A549 (cell line): ENCODE measurements at regions not wholly inside any gene's neighbourhood (a gene's known extent, or its start where the extent isn't known, plus 50 kb on each side); places are given as distances from the start of the nearest gene placed in this dataset.
"Not testable (repeated sequence)": the region's sequence is repeated elsewhere in the genome, so short reads cannot be mapped to it uniquely, and the experiment has no call there.

ENCODE experiments used
- ATAC-seq, 2 experiments: fragments of 200-7000 bp in 1 of 2; fragments of >200 bp in 1 of 2; cut with Nextera tagmentation in 1 of 2; cut with Tn5 transposase in 1 of 2; 3 replicates each; pipeline versions ENCODE4 v1.8.0 to v1.9.1; 2018 to 2020; ENCODE audit warnings: mild to moderate bottlenecking in 1 of 2, moderate library complexity in 1 of 2
- CTCF ChIA-PET: fragments of 300-600 bp; sonication (Branson Sonifier 250); formaldehyde crosslinking; extraction: SDS; loops from one replicate; lab custom pipeline; 2021; ENCODE audit warnings: antibody characterized with exemption, inconsistent platforms; lab: Yijun Ruan, JAX
- POLR2A ChIA-PET: fragments of 350-600 bp; formaldehyde crosslinking; extraction: SDS; loops from one replicate; lab custom pipeline; 2021; ENCODE audit warnings: antibody characterized with exemption, inconsistent platforms; lab: Yijun Ruan, JAX
- DNase-seq, 2 experiments: peaks; one replicate each; pipeline versions ENCODE4 v3.0.0 to v3.0.0-alpha.2; 2011 to 2016; ENCODE audit warnings: low read depth in 1 of 2, low spot score in 1 of 2
- FAIRE-seq: peaks from 2 replicates; lab custom pipeline; 2011; peaks lifted over from hg19 to GRCh38; lab: Jason Lieb, UNC
- H3K27ac ChIP-seq, 2 experiments: fragments of >200 bp; sonication (Bioruptor Twin); formaldehyde crosslinking; 3 replicates each; pipeline ENCODE4 v1.5.1; 2016 to 2017
- H3K4me1 ChIP-seq: fragments of >200 bp; sonication (Bioruptor Twin); formaldehyde crosslinking; 3 replicates; pipeline ENCODE4 v1.6.1; 2016
- H3K4me2 ChIP-seq: fragments of >200 bp; sonication (Bioruptor Twin); formaldehyde crosslinking; 3 replicates; pipeline ENCODE4 v1.6.1; 2016
- H3K4me3 ChIP-seq: fragments of >200 bp; sonication (Bioruptor Twin); formaldehyde crosslinking; 3 replicates; pipeline ENCODE4 v1.5.1; 2016
- H3K9me3 ChIP-seq: fragments of >200 bp; sonication (Bioruptor Twin); formaldehyde crosslinking; 3 replicates; pipeline ENCODE4 v1.6.1; 2016
- CBX8 ChIP-seq: fragments of 200-600 bp; sonication (generic); IDR thresholded peaks from 2 replicates; pipeline ENCODE4 v1.6.1; 2016
- CHD2 ChIP-seq: fragments of 150-350 bp; IDR thresholded peaks from 2 replicates; pipeline ENCODE4 v1.6.1; 2014; ENCODE audit warnings: low read length; ENCODE audit not compliant: partially characterized antibody
- ESRRA ChIP-seq: fragments of 150-350 bp; IDR thresholded peaks from 2 replicates; pipeline ENCODE4 v1.6.1; 2014; ENCODE audit warnings: mild to moderate bottlenecking, low read length, borderline replicate concordance
- FOXS1 ChIP-seq: fragments of 250-450 bp; sonication (Bioruptor Pico); IDR thresholded peaks from 2 replicates; pipeline ENCODE4 v1.5.0; 2020; ENCODE audit warnings: mild to moderate bottlenecking, moderate library complexity
- GATA3 ChIP-seq: IDR thresholded peaks from 2 replicates; pipeline ENCODE4 v1.6.1; 2012; ENCODE audit warnings: borderline replicate concordance
- HES2 ChIP-seq: fragments of >200 bp; sonication (Bioruptor Twin); formaldehyde crosslinking; IDR thresholded peaks from 2 replicates; pipeline ENCODE4 v1.6.1; 2016
- HOXA7 ChIP-seq: fragments of 250-450 bp; sonication (Bioruptor Pico); IDR thresholded peaks from 2 replicates; pipeline ENCODE4 v1.5.0; 2020; ENCODE audit warnings: mild to moderate bottlenecking, moderate library complexity
- JUN ChIP-seq, 2 experiments: fragments of >200 bp; sonication (Bioruptor Twin); formaldehyde crosslinking; IDR thresholded peaks; 2 replicates in 1 of 2; 3 replicates in 1 of 2; pipeline ENCODE4 v1.6.1; 2016 to 2017
- KDM1A ChIP-seq: fragments of 200-600 bp; sonication (generic); IDR thresholded peaks from 2 replicates; pipeline ENCODE4 v1.6.1; 2016; ENCODE audit warnings: low read depth, mild to moderate bottlenecking
- MAFK ChIP-seq: fragments of 450-650 bp; IDR thresholded peaks from 2 replicates; pipeline ENCODE4 v1.6.1; 2014; ENCODE audit not compliant: partially characterized antibody
- MAX ChIP-seq: IDR thresholded peaks from 2 replicates; pipeline ENCODE4 v1.6.1; 2012
- MYC ChIP-seq: IDR thresholded peaks from 2 replicates; pipeline ENCODE4 v1.6.1; 2012; ENCODE audit warnings: mild to moderate bottlenecking, inconsistent platforms, low read length, improper control_type of control experiment, borderline replicate concordance
- NFE2L2 ChIP-seq: fragments of 150-350 bp; conservative IDR thresholded peaks from 2 replicates; pipeline ENCODE4 v1.6.1; 2014; ENCODE audit warnings: low read length
- NPAS2 ChIP-seq: fragments of 250-450 bp; sonication (Bioruptor Pico); IDR thresholded peaks from 2 replicates; pipeline ENCODE4 v1.8.0; 2022; ENCODE audit warnings: mild to moderate bottlenecking, moderate library complexity, borderline replicate concordance
- NR3C1 ChIP-seq: fragments of >200 bp; sonication (Bioruptor Twin); formaldehyde crosslinking; IDR thresholded peaks from 3 replicates; pipeline ENCODE4 v1.6.1; 2017
- PBX3 ChIP-seq: IDR thresholded peaks from 2 replicates; pipeline ENCODE4 v1.6.1; 2012
- POLR2A ChIP-seq: IDR thresholded peaks from 2 replicates; pipeline ENCODE4 v1.6.1; 2012; ENCODE audit warnings: mild to moderate bottlenecking, low read length
- POLR2AphosphoS2 ChIP-seq: conservative IDR thresholded peaks from 2 replicates; pipeline ENCODE4 v1.6.1; 2012; ENCODE audit warnings: low read length, improper control_type of control experiment, inconsistent platforms
- RAD21 ChIP-seq, 2 experiments: fragments of >200 bp in 1 of 2; sonication (Bioruptor Twin) in 1 of 2; formaldehyde crosslinking in 1 of 2; IDR thresholded peaks in 1 of 2; conservative IDR thresholded peaks in 1 of 2; 2 replicates in 1 of 2; 3 replicates in 1 of 2; pipeline ENCODE4 v1.6.1; 2012 to 2018; ENCODE audit warnings: inconsistent platforms in 1 of 2
- RARB ChIP-seq: fragments of 250-450 bp; sonication (Bioruptor Pico); IDR thresholded peaks from 2 replicates; pipeline ENCODE4 v1.8.0; 2021; ENCODE audit warnings: mild to moderate bottlenecking, moderate library complexity
- RCOR1 ChIP-seq: fragments of 150-350 bp; IDR thresholded peaks from 2 replicates; pipeline ENCODE4 v1.6.1; 2014; ENCODE audit warnings: antibody characterized with exemption, low read length, low read depth
- SREBF2 ChIP-seq: fragments of 450-650 bp; IDR thresholded peaks from 2 replicates; pipeline ENCODE4 v1.6.1; 2014; ENCODE audit warnings: mild to moderate bottlenecking, moderate library complexity
- ZFP36 ChIP-seq: fragments of 450-650 bp; IDR thresholded peaks from 2 replicates; pipeline ENCODE4 v1.6.1; 2014; ENCODE audit warnings: borderline replicate concordance; ENCODE audit not compliant: partially characterized antibody
- WGBS: methylation state at CpG from one replicate; pipeline ENCODE4 v1.1.6; 2017; ENCODE audit errors: missing lambda C conversion rate; 5-methylcytosine and 5-hydroxymethylcytosine counted together
- TF ChIP-seq, protein P1 (sequence below): fragments of >200 bp; sonication (Bioruptor Twin); formaldehyde crosslinking; IDR thresholded peaks from 3 replicates; pipeline ENCODE4 v1.6.1; 2016

DNA sequence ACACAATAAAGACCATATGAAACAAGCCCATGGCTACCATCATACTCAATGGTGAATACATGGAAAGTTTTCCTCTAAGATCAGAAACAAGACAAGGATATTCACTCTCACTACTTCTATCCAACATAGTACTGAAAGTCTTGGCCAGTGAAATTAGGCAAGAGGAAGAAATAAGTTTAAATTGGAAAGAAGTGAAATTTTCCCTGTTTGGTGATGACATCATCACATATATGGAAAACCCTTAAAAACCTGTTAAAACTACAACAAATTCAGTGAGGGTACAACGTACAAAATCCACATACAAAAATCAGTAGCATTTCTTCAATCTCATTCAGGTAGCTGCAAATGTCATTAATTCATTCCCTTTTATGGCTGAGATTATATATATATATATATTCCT lies 164.0 kb upstream of the IRS4 start:
- no peaks in the 10 kb centered on the region for H3K4me1 ChIP-seq
- 0% methylated on average over 1 of the region's 1 CpG for WGBS
- no peaks in the 10 kb centered on the region for H3K9me3 ChIP-seq
- no peak for ATAC-seq
- H3K4me2 ChIP-seq, result no peak overlapping the region
- H3K4me3 ChIP-seq, result no peak overlapping the region
- H3K27ac ChIP-seq, result no peak overlapping the region
- DNase-seq, result no peak
- no peak for TF ChIP-seq SREBF2
- TF ChIP-seq GATA3, result no peak
- no peak for TF ChIP-seq RARB (CRISPR knock-in tag)
- no peak for TF ChIP-seq MYC
- TF ChIP-seq ZFP36, result no peak
- no peak for TF ChIP-seq NPAS2 (CRISPR knock-in tag)
- no peak for TF ChIP-seq ESRRA
- FAIRE-seq, result peak; percentile 68
- ChIA-PET CTCF (no interaction called here), POLR2A (no interaction called here)

DNA sequence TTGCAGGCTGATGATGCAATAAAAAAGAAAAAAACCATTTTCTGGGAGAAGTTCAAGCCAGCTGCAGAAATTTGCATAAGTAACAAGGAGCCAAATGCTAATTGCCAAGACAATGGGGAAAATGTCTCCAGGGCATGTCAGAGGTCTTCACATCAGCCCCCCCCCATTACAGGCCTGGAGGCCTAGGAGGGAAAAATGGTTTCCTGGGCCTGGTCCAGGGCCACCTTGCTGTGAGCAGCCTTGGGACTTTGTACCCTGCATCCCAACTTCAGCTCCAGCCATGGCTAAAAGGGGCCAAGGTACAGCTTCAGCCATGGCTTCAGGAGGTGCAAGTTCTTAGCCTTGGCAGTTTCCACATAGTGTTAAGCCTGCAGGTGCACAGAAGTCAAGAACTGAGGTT lies 160.0 kb upstream of the IRS4 start:
- CTCF ChIA-PET, DNase-seq, H3K4me1 ChIP-seq, H3K27ac ChIP-seq, FAIRE-seq, POLR2A ChIA-PET, ATAC-seq: not testable (repeated sequence)
- TF ChIP-seq ZFP36, result peak; percentile 56
- TF ChIP-seq, all 56 proteins: peak for 1; not testable (repeated sequence) for 55
- H3K4me3 ChIP-seq, H3K9me3 ChIP-seq, H3K4me2 ChIP-seq: not testable (repeated sequence)

DNA sequence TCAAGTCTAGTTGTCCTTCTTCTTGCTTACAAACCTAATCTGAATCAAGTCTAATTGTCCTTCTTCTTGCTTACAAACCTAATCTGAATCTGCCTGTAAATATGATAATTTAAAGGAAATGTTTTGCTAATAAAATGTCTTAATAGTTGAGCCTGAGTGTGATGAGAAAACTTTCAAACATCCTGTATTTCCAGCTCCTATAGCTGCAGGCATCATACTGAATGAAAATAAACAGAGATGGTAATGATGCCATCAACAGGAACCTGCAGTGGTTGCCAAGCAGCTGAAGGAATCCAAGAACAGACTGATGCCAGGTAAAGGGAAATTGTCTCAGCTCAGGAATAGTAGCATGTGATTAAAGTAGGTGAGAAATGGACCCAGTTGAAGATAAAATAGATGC lies 156.1 kb upstream of the IRS4 start:
- POLR2A ChIA-PET, result no interaction called here
- H3K9me3 ChIP-seq, result no peaks in the 10 kb centered on the region
- no peak for TF ChIP-seq JUN (IDR thresholded peaks at IDR 0.05)
- no peak for TF ChIP-seq RARB (CRISPR knock-in tag)
- no peak for TF ChIP-seq KDM1A
- TF ChIP-seq, all 56 proteins: peak for 0
- ATAC-seq, result no peak
- no peak for FAIRE-seq
- DNase-seq, result no peak
- Histone ChIP-seq H3K4me1 (no peaks in the 10 kb centered on the region), H3K4me3 (no peak overlapping the region), H3K27ac (no peak overlapping the region), H3K4me2 (no peak overlapping the region)
- CTCF ChIA-PET, result no interaction called here

- Histone ChIP-seq H3K4me2 (no peak overlapping the region), H3K27ac (no peak overlapping the region), H3K4me1 (no peaks in the 10 kb centered on the region), H3K4me3 (no peak overlapping the region), H3K9me3 (no peaks in the 10 kb centered on the region)
- no peak for ATAC-seq
- CTCF ChIA-PET, result no interaction called here
- no peak for FAIRE-seq
- POLR2A ChIA-PET, result no interaction called here
- no peak for TF ChIP-seq PBX3
- no peak for DNase-seq
Measured at GRCh38 chrX:108875548-108875947, 139.2 kb upstream of the IRS4 start.

- DNase-seq, CTCF ChIA-PET, H3K4me2 ChIP-seq, FAIRE-seq, POLR2A ChIA-PET, ATAC-seq, H3K27ac ChIP-seq, H3K4me3 ChIP-seq, H3K4me1 ChIP-seq, H3K9me3 ChIP-seq: not testable (repeated sequence)
- WGBS, result 6% methylated on average over 1 of the region's 1 CpG
Measured at GRCh38 chrX:108843039-108843438, 106.7 kb upstream of the IRS4 start.

GRCh38 chrX:108833993-108834392 lies 97.6 kb upstream of the IRS4 start:
- ChIA-PET POLR2A (no interaction called here), CTCF (no interaction called here)
- H3K27ac ChIP-seq, result no peak overlapping the region
- no peak overlapping the region for H3K4me2 ChIP-seq
- no peak for ATAC-seq
- 37% methylated on average over 4 of the region's 4 CpGs for WGBS
- H3K4me1 ChIP-seq, result no peaks in the 10 kb centered on the region
- peak; percentile 43 for FAIRE-seq
- no peaks in the 10 kb centered on the region for H3K9me3 ChIP-seq
- DNase-seq, result no peak
- no peak overlapping the region for H3K4me3 ChIP-seq
- TF ChIP-seq, protein P1, sequence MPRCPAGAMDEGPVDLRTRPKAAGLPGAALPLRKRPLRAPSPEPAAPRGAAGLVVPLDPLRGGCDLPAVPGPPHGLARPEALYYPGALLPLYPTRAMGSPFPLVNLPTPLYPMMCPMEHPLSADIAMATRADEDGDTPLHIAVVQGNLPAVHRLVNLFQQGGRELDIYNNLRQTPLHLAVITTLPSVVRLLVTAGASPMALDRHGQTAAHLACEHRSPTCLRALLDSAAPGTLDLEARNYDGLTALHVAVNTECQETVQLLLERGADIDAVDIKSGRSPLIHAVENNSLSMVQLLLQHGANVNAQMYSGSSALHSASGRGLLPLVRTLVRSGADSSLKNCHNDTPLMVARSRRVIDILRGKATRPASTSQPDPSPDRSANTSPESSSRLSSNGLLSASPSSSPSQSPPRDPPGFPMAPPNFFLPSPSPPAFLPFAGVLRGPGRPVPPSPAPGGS, result no peak
- no peak for TF ChIP-seq POLR2AphosphoS2
- no peak for TF ChIP-seq CBX8
- no peak for TF ChIP-seq NR3C1
- TF ChIP-seq ZFP36, result no peak
- TF ChIP-seq POLR2A, result no peak
- no peak for TF ChIP-seq NPAS2 (CRISPR knock-in tag)
- TF ChIP-seq MAX, result no peak
- no peak for TF ChIP-seq MAFK
- no peak for TF ChIP-seq HOXA7 (CRISPR knock-in tag)
- no peak for TF ChIP-seq RCOR1
- TF ChIP-seq NFE2L2, result no peak
- TF ChIP-seq HES2, result no peak
- TF ChIP-seq CHD2, result no peak
- TF ChIP-seq FOXS1 (CRISPR knock-in tag), result no peak
- TF ChIP-seq RAD21 (conservative IDR thresholded peaks at IDR 0.05 in 1 of 2, IDR thresholded peaks at IDR 0.05 in 1 of 2), result no peak
